ENCODE measurements at regions not wholly inside any gene's neighbourhood (a gene's known extent, or its start where the extent isn't known, plus 50 kb on each side); places are given as distances from the start of the nearest gene placed in this dataset.
A peak's percentile ranks its signal among the peaks of the same experiment; 100 is the strongest.

- H3K4me3 ChIP-seq: no peak overlapping the region
- no peak overlapping the region for H3K9ac ChIP-seq (ENCODE audit: insufficient read depth in 1 of 2, low read length in 2 of 2)
- TF ChIP-seq, protein P1, sequence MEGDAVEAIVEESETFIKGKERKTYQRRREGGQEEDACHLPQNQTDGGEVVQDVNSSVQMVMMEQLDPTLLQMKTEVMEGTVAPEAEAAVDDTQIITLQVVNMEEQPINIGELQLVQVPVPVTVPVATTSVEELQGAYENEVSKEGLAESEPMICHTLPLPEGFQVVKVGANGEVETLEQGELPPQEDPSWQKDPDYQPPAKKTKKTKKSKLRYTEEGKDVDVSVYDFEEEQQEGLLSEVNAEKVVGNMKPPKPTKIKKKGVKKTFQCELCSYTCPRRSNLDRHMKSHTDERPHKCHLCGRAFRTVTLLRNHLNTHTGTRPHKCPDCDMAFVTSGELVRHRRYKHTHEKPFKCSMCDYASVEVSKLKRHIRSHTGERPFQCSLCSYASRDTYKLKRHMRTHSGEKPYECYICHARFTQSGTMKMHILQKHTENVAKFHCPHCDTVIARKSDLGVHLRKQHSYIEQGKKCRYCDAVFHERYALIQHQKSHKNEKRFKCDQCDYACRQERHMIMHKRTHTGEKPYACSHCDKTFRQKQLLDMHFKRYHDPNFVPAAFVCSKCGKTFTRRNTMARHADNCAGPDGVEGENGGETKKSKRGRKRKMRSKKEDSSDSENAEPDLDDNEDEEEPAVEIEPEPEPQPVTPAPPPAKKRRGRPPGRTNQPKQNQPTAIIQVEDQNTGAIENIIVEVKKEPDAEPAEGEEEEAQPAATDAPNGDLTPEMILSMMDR (IDR thresholded peaks at IDR 0.05; ENCODE audit: control extremely low read depth, extremely low read depth): no peak
- ATAC-seq (ENCODE audit: insufficient read depth, low FRiP score) (no peak), DNase-seq (no peak)
- no peaks in the 10 kb centered on the region for H3K27me3 ChIP-seq (ENCODE audit: control insufficient read depth in 3 of 3, insufficient read depth in 3 of 3, low read length in 2 of 3)
- WGBS, 2 donors: 13 to 56% methylated on average over 1 of the region's 1 CpG
- no peaks in the 10 kb centered on the region for H3K36me3 ChIP-seq (ENCODE audit: control insufficient read depth in 4 of 4, insufficient read depth in 4 of 4, low read length in 4 of 4)
- H3K4me1 ChIP-seq (ENCODE audit: control insufficient read depth in 5 of 5, insufficient read depth in 5 of 5, low read length in 5 of 5): peaks cover 0 to 15% (median 0%) of the 10 kb centered on the region in 5 donors
- no peaks in the 10 kb centered on the region for H3K9me3 ChIP-seq (ENCODE audit: control insufficient read depth in 4 of 4, insufficient read depth in 3 of 4, low read length in 3 of 4)
- no peak overlapping the region for H3K27ac ChIP-seq (ENCODE audit: low read depth in 1 of 2, low read length in 1 of 2)
Measured at GRCh38 chr3:154794391-154794790, 285.7 kb upstream of the MME start.

DNA sequence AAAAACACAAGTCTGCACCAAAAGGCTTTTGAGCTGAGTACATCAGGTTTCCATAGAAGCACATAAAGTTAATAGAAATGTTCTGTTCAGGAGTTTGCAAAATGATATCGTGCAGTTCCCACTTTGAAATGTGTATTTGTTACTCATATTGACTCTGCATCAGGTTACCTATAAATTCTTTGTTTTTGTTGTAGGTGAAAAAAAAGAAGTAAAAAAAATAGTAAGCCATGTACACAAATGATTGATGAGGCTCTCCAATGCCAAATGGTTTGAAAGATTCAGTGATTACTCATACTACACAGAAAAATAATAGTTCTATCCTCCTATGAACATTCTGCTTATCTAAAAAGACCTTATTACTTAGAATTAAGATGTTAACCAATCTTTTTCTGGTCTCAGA, 287.3 kb upstream of the MME start:
- 73 to 83% methylated on average over 1 of the region's 1 CpG for WGBS, 2 donors
- Histone ChIP-seq H3K27me3 (ENCODE audit: control insufficient read depth in 3 of 3, insufficient read depth in 3 of 3, low read length in 2 of 3) (no peaks in the 10 kb centered on the region), H3K27ac (ENCODE audit: low read depth in 1 of 2, low read length in 1 of 2) (no peak overlapping the region), H3K36me3 (ENCODE audit: control insufficient read depth in 4 of 4, insufficient read depth in 4 of 4, low read length in 4 of 4) (no peaks in the 10 kb centered on the region), H3K4me1 (ENCODE audit: control insufficient read depth in 5 of 5, insufficient read depth in 5 of 5, low read length in 5 of 5) (peaks cover 0 to 15% (median 0%) of the 10 kb centered on the region in 5 donors), H3K4me3 (no peak overlapping the region), H3K9ac (ENCODE audit: insufficient read depth in 1 of 2, low read length in 2 of 2) (no peak overlapping the region), H3K9me3 (ENCODE audit: control insufficient read depth in 4 of 4, insufficient read depth in 3 of 4, low read length in 3 of 4) (no peaks in the 10 kb centered on the region)
- ATAC-seq (ENCODE audit: insufficient read depth, low FRiP score) (no peak), DNase-seq (no peak)
- TF ChIP-seq, protein P1 (IDR thresholded peaks at IDR 0.05; ENCODE audit: control extremely low read depth, extremely low read depth): no peak

DNA sequence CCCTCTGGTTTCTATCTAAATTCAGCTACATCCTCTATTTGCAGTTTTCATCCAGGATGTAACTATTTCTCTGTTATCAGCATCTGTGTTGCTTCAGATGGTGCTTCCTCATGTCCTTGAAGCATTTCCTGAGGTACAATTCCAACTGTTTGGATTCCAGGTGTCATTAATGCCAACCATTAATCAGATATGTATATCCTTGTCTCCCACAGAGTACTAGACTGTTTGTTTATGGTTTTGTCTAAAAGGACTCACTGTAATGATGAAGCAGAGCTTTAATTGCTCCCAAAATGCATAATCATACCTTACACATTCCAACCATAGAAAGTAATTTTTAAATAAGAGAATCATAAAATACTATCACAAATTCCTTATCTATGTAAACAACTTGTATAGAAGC, 288.5 kb upstream of the MME start:
- no peak overlapping the region for H3K9ac ChIP-seq (ENCODE audit: insufficient read depth in 1 of 2, low read length in 2 of 2)
- H3K27me3 ChIP-seq (ENCODE audit: control insufficient read depth in 3 of 3, insufficient read depth in 3 of 3, low read length in 2 of 3): no peaks in the 10 kb centered on the region
- ATAC-seq (ENCODE audit: insufficient read depth, low FRiP score): no peak
- no peaks in the 10 kb centered on the region for H3K36me3 ChIP-seq (ENCODE audit: control insufficient read depth in 4 of 4, insufficient read depth in 4 of 4, low read length in 4 of 4)
- H3K4me1 ChIP-seq (ENCODE audit: control insufficient read depth in 5 of 5, insufficient read depth in 5 of 5, low read length in 5 of 5): peaks cover 0 to 20% (median 0%) of the 10 kb centered on the region in 5 donors
- peak in 1 of 3 donors; percentile 39 for DNase-seq
- no peak overlapping the region for H3K4me3 ChIP-seq
- no peaks in the 10 kb centered on the region for H3K9me3 ChIP-seq (ENCODE audit: control insufficient read depth in 4 of 4, insufficient read depth in 3 of 4, low read length in 3 of 4)
- no peak overlapping the region for H3K27ac ChIP-seq (ENCODE audit: low read depth in 1 of 2, low read length in 1 of 2)
- TF ChIP-seq, protein P1 (IDR thresholded peaks at IDR 0.05; ENCODE audit: control extremely low read depth, extremely low read depth): no peak

DNA sequence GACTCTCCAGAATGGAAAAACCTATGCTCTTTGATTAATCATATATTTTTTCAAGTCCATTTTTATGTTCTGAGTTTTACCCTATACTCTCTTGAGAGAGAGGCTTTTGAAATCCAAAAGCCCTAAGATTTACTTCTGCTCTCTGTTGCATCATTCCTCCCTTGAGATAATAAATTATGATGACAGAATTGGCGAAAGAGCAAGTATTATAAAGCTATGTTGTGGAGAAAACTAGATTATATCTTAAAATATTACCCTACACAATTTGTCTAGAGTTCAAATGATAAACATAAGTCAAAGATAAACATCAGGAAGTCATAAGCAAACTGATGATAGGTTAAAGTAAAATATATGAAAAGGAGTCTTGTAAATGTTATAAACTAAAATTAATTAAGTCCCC, 293.4 kb upstream of the MME start:
- Histone ChIP-seq H3K9me3 (ENCODE audit: control insufficient read depth in 4 of 4, insufficient read depth in 3 of 4, low read length in 3 of 4) (no peaks in the 10 kb centered on the region), H3K4me1 (ENCODE audit: control insufficient read depth in 5 of 5, insufficient read depth in 5 of 5, low read length in 5 of 5) (peaks cover 0 to 42% (median 6%) of the 10 kb centered on the region in 5 donors), H3K9ac (ENCODE audit: insufficient read depth in 1 of 2, low read length in 2 of 2) (no peak overlapping the region), H3K27ac (ENCODE audit: low read depth in 1 of 2, low read length in 1 of 2) (no peak overlapping the region), H3K27me3 (ENCODE audit: control insufficient read depth in 3 of 3, insufficient read depth in 3 of 3, low read length in 2 of 3) (no peaks in the 10 kb centered on the region), H3K4me3 (no peak overlapping the region), H3K36me3 (ENCODE audit: control insufficient read depth in 4 of 4, insufficient read depth in 4 of 4, low read length in 4 of 4) (no peaks in the 10 kb centered on the region)
- no peak for ATAC-seq (ENCODE audit: insufficient read depth, low FRiP score)
- DNase-seq: peak in 2 of 3 donors; percentile 73 to 85
- 23 to 27% methylated on average over 1 of the region's 1 CpG for WGBS, 2 donors
- TF ChIP-seq, protein P1 (IDR thresholded peaks at IDR 0.05; ENCODE audit: control extremely low read depth, extremely low read depth): no peak
